SK-N-SH (cell line): ENCODE measurements at regions not wholly inside any gene's neighbourhood (a gene's known extent, or its start where the extent isn't known, plus 50 kb on each side); places are given as distances from the start of the nearest gene placed in this dataset.

Experiments
- EP300 ChIP-seq, 2 experiments: IDR thresholded peaks; 2 replicates each; pipeline versions ENCODE4 v1.4.0 to v1.6.1; 2012; ENCODE audit warnings: borderline replicate concordance in 1 of 2, low read depth in 1 of 2, low read length in 1 of 2
- TAF1 ChIP-seq: IDR thresholded peaks from 2 replicates; pipeline ENCODE4 v1.6.1; 2012; ENCODE audit warnings: low read depth, mild to moderate bottlenecking, low read length, moderate library complexity, borderline replicate concordance
- TF ChIP-seq, protein P1 (sequence below): IDR thresholded peaks from 2 replicates; pipeline ENCODE4 v1.6.1; 2012; ENCODE audit warnings: mild to moderate bottlenecking, low read depth, low read length, moderate library complexity
- TF ChIP-seq, protein P2 (sequence below): fragments of 200-600 bp; sonication (generic); IDR thresholded peaks from 2 replicates; pipeline ENCODE4 v1.6.1; 2017; ENCODE audit warnings: antibody characterized with exemption, mild to moderate bottlenecking, moderate library complexity
- TF ChIP-seq, protein P3 (sequence below): fragments of 150-350 bp; IDR thresholded peaks from 2 replicates; pipeline ENCODE4 v1.6.1; 2017; ENCODE audit warnings: antibody characterized with exemption, low read length, low read depth, borderline replicate concordance
- TF ChIP-seq, protein P4 (sequence below): IDR thresholded peaks from 2 replicates; pipeline ENCODE4 v1.4.0; 2012; ENCODE audit warnings: low read depth

DNA sequence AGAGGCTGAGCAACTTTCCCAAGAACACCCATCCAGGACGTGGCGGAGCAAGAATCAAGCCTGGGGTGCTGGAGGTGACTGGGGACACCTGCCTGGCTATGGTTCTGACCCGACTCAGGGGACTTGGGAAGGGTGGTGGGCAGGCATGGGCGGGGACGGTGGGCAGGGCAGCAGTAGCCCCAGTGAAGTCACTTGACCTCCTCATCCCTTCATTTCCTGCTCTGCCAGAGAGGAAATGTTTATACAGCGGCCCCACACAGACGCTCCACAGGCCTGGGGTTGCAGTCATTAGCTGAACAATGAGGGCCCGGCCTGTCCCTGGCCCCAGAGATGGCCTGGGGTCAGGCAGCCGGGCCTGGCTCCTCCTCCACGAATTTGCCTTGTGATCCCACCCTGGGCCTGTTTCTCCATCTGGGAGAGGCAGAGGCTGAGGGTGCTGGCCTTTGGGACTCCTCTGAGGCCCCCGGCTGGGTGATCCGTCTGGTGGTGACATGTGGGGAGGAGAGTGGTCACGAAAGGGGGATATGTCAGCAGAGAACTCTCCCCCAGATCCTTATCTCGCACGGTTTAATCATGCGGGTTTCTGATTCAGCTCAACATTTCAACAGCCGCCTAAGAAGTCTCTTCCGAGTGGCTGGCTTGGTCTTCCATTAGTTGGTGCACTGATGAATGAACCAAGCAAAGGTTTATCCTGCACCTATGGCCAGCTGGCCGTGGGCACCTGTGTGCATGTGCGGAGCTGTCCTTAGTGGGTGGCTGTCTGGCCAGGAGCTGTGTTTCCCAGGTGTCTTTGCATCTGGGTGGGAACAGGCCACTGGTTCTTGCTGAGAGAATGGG is 175.9 kb downstream of the IRF8 start:
- TF ChIP-seq EP300 (IDR thresholded peaks at IDR 0.05; ENCODE audit: borderline replicate concordance in 1 of 2, low read depth in 1 of 2, low read length in 1 of 2): no peak
- TF ChIP-seq TAF1: no peak
- TF ChIP-seq, protein P1, sequence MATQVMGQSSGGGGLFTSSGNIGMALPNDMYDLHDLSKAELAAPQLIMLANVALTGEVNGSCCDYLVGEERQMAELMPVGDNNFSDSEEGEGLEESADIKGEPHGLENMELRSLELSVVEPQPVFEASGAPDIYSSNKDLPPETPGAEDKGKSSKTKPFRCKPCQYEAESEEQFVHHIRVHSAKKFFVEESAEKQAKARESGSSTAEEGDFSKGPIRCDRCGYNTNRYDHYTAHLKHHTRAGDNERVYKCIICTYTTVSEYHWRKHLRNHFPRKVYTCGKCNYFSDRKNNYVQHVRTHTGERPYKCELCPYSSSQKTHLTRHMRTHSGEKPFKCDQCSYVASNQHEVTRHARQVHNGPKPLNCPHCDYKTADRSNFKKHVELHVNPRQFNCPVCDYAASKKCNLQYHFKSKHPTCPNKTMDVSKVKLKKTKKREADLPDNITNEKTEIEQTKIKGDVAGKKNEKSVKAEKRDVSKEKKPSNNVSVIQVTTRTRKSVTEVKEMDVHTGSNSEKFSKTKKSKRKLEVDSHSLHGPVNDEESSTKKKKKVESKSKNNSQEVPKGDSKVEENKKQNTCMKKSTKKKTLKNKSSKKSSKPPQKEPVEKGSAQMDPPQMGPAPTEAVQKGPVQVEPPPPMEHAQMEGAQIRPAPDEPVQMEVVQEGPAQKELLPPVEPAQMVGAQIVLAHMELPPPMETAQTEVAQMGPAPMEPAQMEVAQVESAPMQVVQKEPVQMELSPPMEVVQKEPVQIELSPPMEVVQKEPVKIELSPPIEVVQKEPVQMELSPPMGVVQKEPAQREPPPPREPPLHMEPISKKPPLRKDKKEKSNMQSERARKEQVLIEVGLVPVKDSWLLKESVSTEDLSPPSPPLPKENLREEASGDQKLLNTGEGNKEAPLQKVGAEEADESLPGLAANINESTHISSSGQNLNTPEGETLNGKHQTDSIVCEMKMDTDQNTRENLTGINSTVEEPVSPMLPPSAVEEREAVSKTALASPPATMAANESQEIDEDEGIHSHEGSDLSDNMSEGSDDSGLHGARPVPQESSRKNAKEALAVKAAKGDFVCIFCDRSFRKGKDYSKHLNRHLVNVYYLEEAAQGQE: no peak
- TF ChIP-seq, protein P2, sequence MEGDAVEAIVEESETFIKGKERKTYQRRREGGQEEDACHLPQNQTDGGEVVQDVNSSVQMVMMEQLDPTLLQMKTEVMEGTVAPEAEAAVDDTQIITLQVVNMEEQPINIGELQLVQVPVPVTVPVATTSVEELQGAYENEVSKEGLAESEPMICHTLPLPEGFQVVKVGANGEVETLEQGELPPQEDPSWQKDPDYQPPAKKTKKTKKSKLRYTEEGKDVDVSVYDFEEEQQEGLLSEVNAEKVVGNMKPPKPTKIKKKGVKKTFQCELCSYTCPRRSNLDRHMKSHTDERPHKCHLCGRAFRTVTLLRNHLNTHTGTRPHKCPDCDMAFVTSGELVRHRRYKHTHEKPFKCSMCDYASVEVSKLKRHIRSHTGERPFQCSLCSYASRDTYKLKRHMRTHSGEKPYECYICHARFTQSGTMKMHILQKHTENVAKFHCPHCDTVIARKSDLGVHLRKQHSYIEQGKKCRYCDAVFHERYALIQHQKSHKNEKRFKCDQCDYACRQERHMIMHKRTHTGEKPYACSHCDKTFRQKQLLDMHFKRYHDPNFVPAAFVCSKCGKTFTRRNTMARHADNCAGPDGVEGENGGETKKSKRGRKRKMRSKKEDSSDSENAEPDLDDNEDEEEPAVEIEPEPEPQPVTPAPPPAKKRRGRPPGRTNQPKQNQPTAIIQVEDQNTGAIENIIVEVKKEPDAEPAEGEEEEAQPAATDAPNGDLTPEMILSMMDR: no peak
- TF ChIP-seq, protein P3, sequence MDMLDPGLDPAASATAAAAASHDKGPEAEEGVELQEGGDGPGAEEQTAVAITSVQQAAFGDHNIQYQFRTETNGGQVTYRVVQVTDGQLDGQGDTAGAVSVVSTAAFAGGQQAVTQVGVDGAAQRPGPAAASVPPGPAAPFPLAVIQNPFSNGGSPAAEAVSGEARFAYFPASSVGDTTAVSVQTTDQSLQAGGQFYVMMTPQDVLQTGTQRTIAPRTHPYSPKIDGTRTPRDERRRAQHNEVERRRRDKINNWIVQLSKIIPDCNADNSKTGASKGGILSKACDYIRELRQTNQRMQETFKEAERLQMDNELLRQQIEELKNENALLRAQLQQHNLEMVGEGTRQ: no peak
- TF ChIP-seq, protein P4, sequence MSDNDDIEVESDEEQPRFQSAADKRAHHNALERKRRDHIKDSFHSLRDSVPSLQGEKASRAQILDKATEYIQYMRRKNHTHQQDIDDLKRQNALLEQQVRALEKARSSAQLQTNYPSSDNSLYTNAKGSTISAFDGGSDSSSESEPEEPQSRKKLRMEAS: no peak
